HCT116 (cell line): ENCODE measurements at regions not wholly inside any gene's neighbourhood (a gene's known extent, or its start where the extent isn't known, plus 50 kb on each side); places are given as distances from the start of the nearest gene placed in this dataset.
"Not testable (repeated sequence)": the region's sequence is repeated elsewhere in the genome, so short reads cannot be mapped to it uniquely, and the experiment has no call there.

ENCODE experiments used
- ATAC-seq: fragments of 200-7000 bp; cut with Tn5 transposase; 2 replicates; pipeline ENCODE4 v1.9.1; 2020; ENCODE audit warnings: mild to moderate bottlenecking, moderate library complexity
- BruUV-seq: library from RNA; stranded (reverse); fragments of 400-500 nt; replicated peaks from 2 replicates; lab custom pipeline; 2021; lab: Mats Ljungman, UMichigan
- CTCF ChIA-PET: fragments of 300-600 bp; sonication (Branson Sonifier 250); formaldehyde crosslinking; loops from one replicate; lab custom pipeline; 2021; ENCODE audit warnings: antibody characterized with exemption; lab: Charles Lee
- POLR2A ChIA-PET: fragments of 300-600, 350-600 bp; sonication (Branson Sonifier 250); formaldehyde crosslinking; loops from one replicate; lab custom pipeline; 2021; ENCODE audit warnings: antibody characterized with exemption; lab: Charles Lee
- RAD21 ChIA-PET, 2 experiments: fragments of 300-600 bp; sonication (Branson Sonifier 250); formaldehyde crosslinking; loops; one replicate each; lab custom pipeline; 2023; ENCODE audit warnings: low total read pairs in 2 of 2; ENCODE audit not compliant: uncharacterized antibody in 2 of 2, unreplicated experiment in 2 of 2, low non-redundant PET in 1 of 2; lab: Charles Lee
- DNase-seq: peaks from one replicate; pipeline ENCODE4 v3.0.0-alpha.2; 2010; ENCODE audit warnings: low read depth, low spot score
- H2AFZ ChIP-seq: fragments of 200-600 bp; shearing (Covaris generic), sonication (generic); 2 replicates; pipeline ENCODE4 v1.6.1; 2017; ENCODE audit warnings: low read depth, mixed run types, mixed read lengths, antibody characterized with exemption, low read length; ENCODE audit not compliant: poor library complexity, severe bottlenecking
- H3K27ac ChIP-seq: 2 replicates; pipeline ENCODE4 v1.5.1; 2012; ENCODE audit warnings: low read depth, low read length
- H3K27me3 ChIP-seq: fragments of 200-600 bp; sonication (generic); 2 replicates; pipeline ENCODE4 v1.6.1; 2016; ENCODE audit warnings: mixed run types, low read length, mixed read lengths; ENCODE audit not compliant: insufficient read depth
- H3K36me3 ChIP-seq, 2 experiments: fragments of 200-500 bp in 1 of 2; fragments of 200-600 bp in 1 of 2; sonication (Bioruptor generic) in 1 of 2; sonication (generic) in 1 of 2; 2 replicates each; pipeline versions ENCODE4 v1.5.1 to v1.6.1; 2014 to 2016; ENCODE audit warnings: low read length in 2 of 2, inconsistent platforms in 1 of 2, mixed read lengths in 1 of 2, mixed run types in 1 of 2; ENCODE audit not compliant: insufficient read depth in 2 of 2, control insufficient read depth in 1 of 2
- H3K4me1 ChIP-seq, 2 experiments: fragments of 200-600 bp in 1 of 2; sonication (generic) in 1 of 2; 2 replicates each; pipeline versions ENCODE4 v1.5.1 to v1.6.1; 2012 to 2017; ENCODE audit warnings: low read length in 2 of 2, inconsistent platforms in 1 of 2, mild to moderate bottlenecking in 1 of 2, mixed read lengths in 1 of 2, mixed run types in 1 of 2, moderate library complexity in 1 of 2; ENCODE audit not compliant: insufficient read depth in 2 of 2, control insufficient read depth in 1 of 2
- H3K4me2 ChIP-seq: fragments of 200-600 bp; sonication (generic); 2 replicates; pipeline ENCODE4 v1.6.1; 2017; ENCODE audit warnings: mixed run types, low read length, mixed read lengths
- H3K4me3 ChIP-seq, 2 experiments: fragments of 200-600 bp in 1 of 2; sonication (generic) in 1 of 2; replicated peaks in 1 of 2; 2 replicates each; pipeline ENCODE4 v1.5.1; 2011 to 2016; ENCODE audit warnings: low read length in 2 of 2, control low read depth in 1 of 2, low read depth in 1 of 2, mild to moderate bottlenecking in 1 of 2, mixed read lengths in 1 of 2, mixed run types in 1 of 2
- H3K79me2 ChIP-seq: fragments of 200-600 bp; sonication (generic); 2 replicates; pipeline ENCODE4 v1.6.1; 2017; ENCODE audit warnings: mild to moderate bottlenecking, mixed run types, low read length, moderate library complexity, mixed read lengths; ENCODE audit not compliant: insufficient read depth
- H3K9ac ChIP-seq: fragments of 200-600 bp; sonication (generic); 2 replicates; pipeline ENCODE4 v1.6.1; 2016; ENCODE audit warnings: low read length, mixed read lengths
- H3K9me2 ChIP-seq: fragments of 200-600 bp; sonication (generic), shearing (Covaris generic); 2 replicates; pipeline ENCODE4 v1.6.1; 2017; ENCODE audit warnings: mixed run types, mild to moderate bottlenecking, moderate library complexity; ENCODE audit not compliant: insufficient read depth
- H3K9me3 ChIP-seq, 2 experiments: fragments of 200-500 bp in 1 of 2; fragments of 200-600 bp in 1 of 2; sonication (Bioruptor generic) in 1 of 2; sonication (generic) in 1 of 2; 2 replicates each; pipeline ENCODE4 v1.6.1; 2014 to 2017; ENCODE audit warnings: low read length in 2 of 2, mixed read lengths in 2 of 2, inconsistent platforms in 1 of 2, low read depth in 1 of 2, mild to moderate bottlenecking in 1 of 2, mixed run types in 1 of 2, moderate library complexity in 1 of 2; ENCODE audit not compliant: control insufficient read depth in 1 of 2, insufficient read depth in 1 of 2
- H4K20me1 ChIP-seq: fragments of 200-600 bp; sonication (generic), shearing (Covaris generic); 2 replicates; pipeline ENCODE4 v1.6.1; 2017; ENCODE audit warnings: mixed run types, mild to moderate bottlenecking, moderate library complexity; ENCODE audit not compliant: insufficient read depth
- ELF1 ChIP-seq: IDR thresholded peaks from 2 replicates; pipeline ENCODE4 v1.6.1; 2012; ENCODE audit warnings: low read depth, borderline replicate concordance
- intact Hi-C: fragments of 100-400 bp; cut with micrococcal nuclease; formaldehyde crosslinking; loops from 2 replicates; pipeline ENCODE4 v1.10.0; 2022

- no peak overlapping the region for H3K4me3 ChIP-seq
- H3K27ac ChIP-seq: no peak overlapping the region
- CTCF ChIA-PET: no interaction called here
- no peak for TF ChIP-seq ELF1
- BruUV-seq: no TSS peak
- no peak overlapping the region for H3K4me2 ChIP-seq
- POLR2A ChIA-PET: no interaction called here
- no peak for DNase-seq
- H3K4me1 ChIP-seq: no peaks in the 10 kb centered on the region
- no peaks in the 10 kb centered on the region for H3K9me3 ChIP-seq
- H3K36me3 ChIP-seq: no peaks in the 10 kb centered on the region
- RAD21 ChIA-PET: no interaction called here
- no peak for ATAC-seq
- H3K9me2 ChIP-seq: no peaks in the 10 kb centered on the region
- intact Hi-C loops: no loop called here
- H2AFZ ChIP-seq: no peak overlapping the region
- peaks cover 17% of the 10 kb centered on the region for H3K27me3 ChIP-seq
- no peaks in the 10 kb centered on the region for H4K20me1 ChIP-seq
- H3K9ac ChIP-seq: no peak overlapping the region
- H3K79me2 ChIP-seq: no peaks in the 10 kb centered on the region
These were observed 152.6 kb upstream of the HDDC2 start for GRCh38 chr6:125454351-125454750.

DNA sequence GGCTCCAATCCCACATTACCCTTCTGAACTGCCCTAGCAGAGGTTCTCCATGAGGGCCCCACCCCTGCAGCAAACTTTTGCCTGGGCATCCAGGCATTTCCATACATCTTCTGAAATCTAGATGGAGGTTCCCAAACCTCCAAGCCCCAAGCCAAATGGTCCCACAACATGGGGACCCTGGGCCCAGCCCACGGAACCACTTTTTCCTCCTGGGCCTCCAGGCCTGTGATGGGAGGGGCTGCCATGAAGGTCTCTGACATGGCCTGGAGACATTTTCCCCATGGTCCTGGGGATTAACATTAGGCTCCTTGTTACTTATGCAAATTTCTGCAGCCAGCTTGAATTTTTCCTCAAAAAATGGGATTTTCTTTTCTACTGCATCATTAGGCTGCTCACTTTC, 156.7 kb upstream of the HDDC2 start:
- H3K9me2 ChIP-seq, H3K79me2 ChIP-seq, intact Hi-C loops, H3K27ac ChIP-seq, BruUV-seq, DNase-seq, H3K4me3 ChIP-seq, RAD21 ChIA-PET, H3K9me3 ChIP-seq, H3K27me3 ChIP-seq, H3K36me3 ChIP-seq, POLR2A ChIA-PET, CTCF ChIA-PET, H2AFZ ChIP-seq, H3K4me2 ChIP-seq, H3K9ac ChIP-seq, H3K4me1 ChIP-seq, ATAC-seq, H4K20me1 ChIP-seq: not testable (repeated sequence)

GRCh38 chr6:125465332-125465731, 163.6 kb upstream of the HDDC2 start:
- H3K4me1 ChIP-seq, H4K20me1 ChIP-seq, H3K4me3 ChIP-seq, H3K9ac ChIP-seq, intact Hi-C loops, H3K9me3 ChIP-seq, BruUV-seq, H3K79me2 ChIP-seq, DNase-seq, H3K36me3 ChIP-seq, CTCF ChIA-PET, H3K27ac ChIP-seq, POLR2A ChIA-PET, H3K4me2 ChIP-seq, ATAC-seq, H2AFZ ChIP-seq, RAD21 ChIA-PET, H3K9me2 ChIP-seq: not testable (repeated sequence)
- H3K27me3 ChIP-seq: peaks cover 21% of the 10 kb centered on the region; the same call in 1 of the 2 replicates
